ENCODE measurements at regions not wholly inside any gene's neighbourhood (a gene's known extent, or its start where the extent isn't known, plus 50 kb on each side); places are given as distances from the start of the nearest gene placed in this dataset.

GRCh38 chr7:42392826-42393225, 155.8 kb upstream of the GLI3 start:
- Histone ChIP-seq H3K27me3 (no peaks in the 10 kb centered on the region), H3K4me1 (no peaks in the 10 kb centered on the region), H3K36me3 (no peaks in the 10 kb centered on the region), H3K4me3 (no peak overlapping the region), H3K9me3 (no peaks in the 10 kb centered on the region), H3K27ac (no peak overlapping the region)
- in situ Hi-C loops (cut with MboI; ENCODE audit: low sequenced_read_pairs in 4 of 4) (no loop called here), intact Hi-C loops (cut with DNase I; ENCODE audit: low total_unique reads) (no loop called here)
- no peak for ATAC-seq
- no peak for TF ChIP-seq POLR2A (IDR thresholded peaks at IDR 0.05)
- TF ChIP-seq CTCF (IDR thresholded peaks at IDR 0.05 in 4 of 5, conservative IDR thresholded peaks at IDR 0.05 in 1 of 5), result no peak
- no peak for DNase-seq

DNA sequence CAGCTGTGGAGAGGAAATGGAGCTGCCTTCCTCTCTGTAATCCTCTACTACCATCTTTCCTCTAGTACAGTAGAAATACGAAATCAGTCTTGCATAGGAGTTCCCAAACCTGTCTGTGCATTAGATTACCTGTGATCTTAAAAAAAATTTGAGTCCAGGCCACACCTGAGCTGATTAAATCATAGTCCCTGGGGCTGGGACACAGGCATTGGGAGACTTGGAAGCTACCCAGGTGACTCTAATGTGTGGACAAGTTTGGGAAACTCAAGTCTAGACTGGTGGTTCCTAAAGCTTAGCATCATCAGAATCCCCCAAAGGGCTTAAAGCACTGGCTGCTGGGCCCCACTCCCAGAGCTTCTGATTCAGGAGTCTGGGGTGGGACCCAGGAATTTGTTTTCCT, 152.7 kb upstream of the GLI3 start:
- H3K27me3 ChIP-seq, result no peaks in the 10 kb centered on the region
- no peak overlapping the region for H3K27ac ChIP-seq
- ATAC-seq, result no peak
- intact Hi-C loops (cut with DNase I; ENCODE audit: low total_unique reads) (no loop called here), in situ Hi-C loops (cut with MboI; ENCODE audit: low sequenced_read_pairs in 4 of 4) (no loop called here)
- no peak overlapping the region for H3K4me3 ChIP-seq
- H3K9me3 ChIP-seq, result no peaks in the 10 kb centered on the region
- no peaks in the 10 kb centered on the region for H3K4me1 ChIP-seq
- no peaks in the 10 kb centered on the region for H3K36me3 ChIP-seq
- DNase-seq, result no peak
- no peak for TF ChIP-seq POLR2A (IDR thresholded peaks at IDR 0.05)
- no peak for TF ChIP-seq CTCF (IDR thresholded peaks at IDR 0.05 in 4 of 5, conservative IDR thresholded peaks at IDR 0.05 in 1 of 5)

DNA sequence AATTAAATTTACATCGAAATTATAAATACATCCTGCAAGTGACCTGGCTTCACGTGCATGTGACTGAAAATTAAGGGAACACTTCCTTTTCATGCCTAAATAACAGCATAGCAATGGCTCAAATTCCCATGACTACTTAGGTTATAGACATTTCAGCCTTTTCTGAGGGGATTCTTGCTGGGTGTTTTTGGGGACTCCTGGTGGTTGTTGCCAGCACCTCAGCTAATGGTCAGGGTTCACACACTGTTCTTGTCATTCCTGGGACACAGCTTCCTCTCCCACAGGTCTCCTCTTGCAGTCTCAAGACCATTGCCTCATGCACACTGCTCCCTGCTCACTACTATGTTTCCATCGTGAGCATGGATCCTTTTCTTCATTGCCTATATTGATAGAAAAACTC, 148.9 kb upstream of the GLI3 start:
- ATAC-seq, result no peak
- TF ChIP-seq CTCF (IDR thresholded peaks at IDR 0.05 in 4 of 5, conservative IDR thresholded peaks at IDR 0.05 in 1 of 5) (no peak), POLR2A (IDR thresholded peaks at IDR 0.05) (no peak)
- Histone ChIP-seq H3K4me1 (no peaks in the 10 kb centered on the region), H3K9me3 (no peaks in the 10 kb centered on the region), H3K4me3 (no peak overlapping the region), H3K27me3 (no peaks in the 10 kb centered on the region), H3K36me3 (no peaks in the 10 kb centered on the region), H3K27ac (no peak overlapping the region)
- no peak for DNase-seq
- in situ Hi-C loops (cut with MboI; ENCODE audit: low sequenced_read_pairs in 4 of 4) (no loop called here), intact Hi-C loops (cut with DNase I; ENCODE audit: low total_unique reads) (no loop called here)

DNA sequence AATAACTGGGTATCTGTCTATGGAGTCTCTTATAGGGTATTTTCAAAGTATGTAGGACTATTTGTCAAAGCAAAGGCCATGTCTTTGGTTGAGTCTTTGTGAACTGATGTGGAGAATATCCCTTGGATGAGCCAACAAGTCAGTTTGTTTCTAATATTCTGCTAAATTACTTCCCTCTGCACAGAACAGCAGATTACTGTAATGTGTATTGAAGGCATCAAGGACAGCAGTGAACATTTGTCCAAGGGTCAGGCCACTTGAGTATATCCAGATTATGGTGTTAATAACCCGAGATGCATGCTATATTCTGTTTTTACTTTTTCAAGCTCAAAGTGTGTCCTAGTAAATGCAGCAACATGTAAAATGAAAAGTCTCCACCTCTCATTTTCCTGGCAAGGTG, 144.2 kb upstream of the GLI3 start:
- Histone ChIP-seq H3K36me3 (no peaks in the 10 kb centered on the region), H3K4me1 (no peaks in the 10 kb centered on the region), H3K27ac (no peak overlapping the region), H3K9me3 (no peaks in the 10 kb centered on the region), H3K27me3 (no peaks in the 10 kb centered on the region), H3K4me3 (no peak overlapping the region)
- DNase-seq (no peak), ATAC-seq (no peak)
- in situ Hi-C loops (cut with MboI; ENCODE audit: low sequenced_read_pairs in 4 of 4) (no loop called here), intact Hi-C loops (cut with DNase I; ENCODE audit: low total_unique reads) (no loop called here)
- TF ChIP-seq POLR2A (IDR thresholded peaks at IDR 0.05) (no peak), CTCF (IDR thresholded peaks at IDR 0.05 in 4 of 5, conservative IDR thresholded peaks at IDR 0.05 in 1 of 5) (no peak)

DNA sequence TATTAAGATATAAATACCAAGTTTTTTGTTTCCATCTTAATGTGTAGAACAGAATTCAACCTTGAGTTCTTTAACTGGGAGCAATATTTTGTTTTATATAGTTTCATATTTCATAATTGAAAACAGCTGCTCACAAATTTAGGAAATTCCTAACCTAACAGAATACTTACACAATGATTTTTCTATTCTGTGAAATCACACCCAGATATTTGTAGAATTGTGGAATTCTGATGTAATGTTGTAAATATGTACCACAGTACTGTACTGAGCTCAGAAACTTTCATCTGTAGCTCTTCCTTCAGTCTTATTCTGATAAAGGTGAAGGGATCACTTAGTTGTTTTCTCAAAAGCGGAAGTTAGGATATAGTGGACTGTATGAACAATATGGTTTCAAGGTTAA, 143.4 kb upstream of the GLI3 start:
- Histone ChIP-seq H3K27ac (no peak overlapping the region), H3K4me1 (no peaks in the 10 kb centered on the region), H3K27me3 (no peaks in the 10 kb centered on the region), H3K36me3 (no peaks in the 10 kb centered on the region), H3K9me3 (no peaks in the 10 kb centered on the region), H3K4me3 (no peak overlapping the region)
- in situ Hi-C loops (cut with MboI; ENCODE audit: low sequenced_read_pairs in 4 of 4) (no loop called here), intact Hi-C loops (cut with DNase I; ENCODE audit: low total_unique reads) (no loop called here)
- DNase-seq, result no peak
- no peak for ATAC-seq
- TF ChIP-seq POLR2A (IDR thresholded peaks at IDR 0.05) (no peak), CTCF (IDR thresholded peaks at IDR 0.05 in 4 of 5, conservative IDR thresholded peaks at IDR 0.05 in 1 of 5) (no peak)

Data from gastrocnemius medialis (tissue), 4 donors.